Activated naive CD4-positive, alpha-beta T cell treated with anti-CD3 and anti-CD28 coated beads for 36 hours (primary cell): ENCODE measurements at regions not wholly inside any gene's neighbourhood (a gene's known extent, or its start where the extent isn't known, plus 50 kb on each side); places are given as distances from the start of the nearest gene placed in this dataset.
"Not testable (repeated sequence)": the region's sequence is repeated elsewhere in the genome, so short reads cannot be mapped to it uniquely, and the experiment has no call there.

Source experiments
- CTCF ChIA-PET: fragments of 350-600 bp; sonication (Branson Sonifier 250); formaldehyde crosslinking; loops from one replicate; lab custom pipeline; 2021; ENCODE audit warnings: antibody characterized with exemption; lab: Charles Lee
- DNase-seq: peaks from one replicate; pipeline ENCODE4 v3.0.0-alpha.2; 2020
- H3K27ac Mint-ChIP-seq: one replicate; pipeline ENCODE4 v1.8.0; 2021; ENCODE audit warnings: mild to moderate bottlenecking, mixed read lengths
- H3K27me3 Mint-ChIP-seq: one replicate; pipeline ENCODE4 v1.8.0; 2021; ENCODE audit warnings: low read depth, mixed read lengths
- H3K36me3 Mint-ChIP-seq: one replicate; pipeline ENCODE4 v1.8.0; 2021; ENCODE audit warnings: low read depth, mixed read lengths
- H3K4me1 Mint-ChIP-seq: one replicate; pipeline ENCODE4 v1.8.0; 2021; ENCODE audit warnings: low read depth, mixed read lengths
- H3K4me3 Mint-ChIP-seq: one replicate; pipeline ENCODE4 v1.8.0; 2021; ENCODE audit warnings: mild to moderate bottlenecking, moderate library complexity, mixed read lengths
- H3K9me3 Mint-ChIP-seq: one replicate; pipeline ENCODE4 v1.8.0; 2021; ENCODE audit warnings: mixed read lengths
- intact Hi-C: fragments of 100-400 bp; cut with micrococcal nuclease; formaldehyde crosslinking; loops from one replicate; pipeline ENCODE4 v1.15.1; 2023

DNA sequence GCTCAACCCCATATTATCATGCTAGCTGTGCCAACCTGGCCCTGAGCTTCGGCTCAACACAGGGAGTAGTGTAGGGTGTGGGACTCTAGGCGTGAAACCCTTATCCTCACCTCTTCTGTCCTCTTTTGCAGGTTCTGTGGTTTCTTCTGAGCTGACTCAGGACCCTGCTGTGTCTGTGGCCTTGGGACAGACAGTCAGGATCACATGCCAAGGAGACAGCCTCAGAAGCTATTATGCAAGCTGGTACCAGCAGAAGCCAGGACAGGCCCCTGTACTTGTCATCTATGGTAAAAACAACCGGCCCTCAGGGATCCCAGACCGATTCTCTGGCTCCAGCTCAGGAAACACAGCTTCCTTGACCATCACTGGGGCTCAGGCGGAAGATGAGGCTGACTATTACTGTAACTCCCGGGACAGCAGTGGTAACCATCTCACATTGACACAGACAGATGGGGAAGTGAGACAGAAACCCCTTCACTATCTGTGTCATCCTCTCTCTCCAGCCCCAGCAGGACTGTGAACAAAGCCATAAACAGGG lies 76.4 kb downstream of the GGTLC2 start:
- Mint-ChIP-seq H3K4me1 (peaks cover 26% of the 10 kb centered on the region), H3K4me3 (no peak overlapping the region), H3K9me3 (no peaks in the 10 kb centered on the region), H3K36me3 (no peaks in the 10 kb centered on the region), H3K27ac (no peak overlapping the region), H3K27me3 (peaks cover 2% of the 10 kb centered on the region)
- no peak for DNase-seq
- CTCF ChIA-PET: interaction anchor here (0.5 to 1.6 kb wide), 11 partner anchors 12 to 235 kb away, joined by 3 to 9 read pairs (median 3); no protein-coding TSS in a partner anchor
- intact Hi-C loops: no loop called here

DNA sequence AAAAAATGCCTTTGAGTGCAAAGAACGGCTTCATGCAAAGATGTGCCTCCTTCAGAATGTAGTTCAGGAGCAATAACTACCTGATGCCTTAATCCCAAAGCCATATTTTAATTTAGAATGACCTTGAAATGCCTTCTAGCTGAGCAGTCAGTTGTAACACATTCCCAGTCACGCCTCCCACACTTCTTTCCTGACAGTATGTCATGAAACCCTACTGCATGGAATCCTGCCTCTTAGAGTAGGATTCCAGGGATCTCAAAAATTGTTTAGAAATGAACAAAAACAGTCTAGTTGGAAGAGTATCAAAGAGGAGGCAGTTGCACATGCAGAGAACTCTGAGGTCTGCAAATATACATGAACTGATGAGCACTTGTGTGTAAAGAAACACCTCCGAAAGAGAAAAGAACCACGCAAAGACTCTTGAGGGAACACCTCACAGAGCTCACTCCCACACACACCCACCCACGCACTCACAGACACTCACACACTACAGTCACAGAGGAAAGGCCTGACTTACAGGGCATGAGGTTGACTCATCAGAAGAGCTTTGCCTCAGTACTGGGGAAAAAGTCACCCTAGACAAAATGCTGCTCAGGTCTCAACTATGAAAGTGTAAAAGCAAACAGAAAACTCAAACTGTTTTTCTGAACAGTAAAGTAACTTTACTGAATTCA lies 77.4 kb downstream of the GGTLC2 start:
- DNase-seq: peak; percentile 64
- Mint-ChIP-seq H3K27ac (no peak overlapping the region), H3K36me3 (no peaks in the 10 kb centered on the region), H3K27me3 (peaks cover 2% of the 10 kb centered on the region), H3K4me1 (peaks cover 26% of the 10 kb centered on the region), H3K9me3 (no peaks in the 10 kb centered on the region), H3K4me3 (no peak overlapping the region)
- CTCF ChIA-PET: interaction anchor here (1.1 to 1.3 kb wide), 4 partner anchors 30 to 234 kb away, joined by 3 to 4 read pairs (median 3); no protein-coding TSS in a partner anchor
- intact Hi-C loops: no loop called here

DNA sequence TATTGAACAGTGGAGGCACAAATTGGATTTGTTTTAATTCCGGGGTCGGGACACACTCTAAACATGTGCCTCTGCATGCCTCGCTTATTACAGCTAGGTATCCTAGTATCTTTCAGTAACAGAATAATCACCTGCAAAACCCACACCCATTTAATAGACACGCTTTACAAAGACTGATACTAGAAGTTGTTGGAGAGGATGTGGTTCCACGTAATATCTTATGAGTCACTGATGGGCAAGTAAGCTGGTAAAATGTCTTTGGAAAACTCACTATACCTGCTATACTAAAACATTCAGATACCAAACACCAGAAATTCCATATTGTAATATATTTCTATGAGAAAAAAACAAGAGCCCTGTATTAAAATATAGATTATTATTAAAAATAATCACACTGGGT lies 84.0 kb downstream of the GGTLC2 start:
- intact Hi-C loops: no loop called here
- no peak overlapping the region for H3K27ac Mint-ChIP-seq
- no peaks in the 10 kb centered on the region for H3K4me1 Mint-ChIP-seq
- no peaks in the 10 kb centered on the region for H3K36me3 Mint-ChIP-seq
- peaks cover 3% of the 10 kb centered on the region for H3K27me3 Mint-ChIP-seq
- no peaks in the 10 kb centered on the region for H3K9me3 Mint-ChIP-seq
- DNase-seq: no peak
- CTCF ChIA-PET: no interaction called here
- no peak overlapping the region for H3K4me3 Mint-ChIP-seq

DNA sequence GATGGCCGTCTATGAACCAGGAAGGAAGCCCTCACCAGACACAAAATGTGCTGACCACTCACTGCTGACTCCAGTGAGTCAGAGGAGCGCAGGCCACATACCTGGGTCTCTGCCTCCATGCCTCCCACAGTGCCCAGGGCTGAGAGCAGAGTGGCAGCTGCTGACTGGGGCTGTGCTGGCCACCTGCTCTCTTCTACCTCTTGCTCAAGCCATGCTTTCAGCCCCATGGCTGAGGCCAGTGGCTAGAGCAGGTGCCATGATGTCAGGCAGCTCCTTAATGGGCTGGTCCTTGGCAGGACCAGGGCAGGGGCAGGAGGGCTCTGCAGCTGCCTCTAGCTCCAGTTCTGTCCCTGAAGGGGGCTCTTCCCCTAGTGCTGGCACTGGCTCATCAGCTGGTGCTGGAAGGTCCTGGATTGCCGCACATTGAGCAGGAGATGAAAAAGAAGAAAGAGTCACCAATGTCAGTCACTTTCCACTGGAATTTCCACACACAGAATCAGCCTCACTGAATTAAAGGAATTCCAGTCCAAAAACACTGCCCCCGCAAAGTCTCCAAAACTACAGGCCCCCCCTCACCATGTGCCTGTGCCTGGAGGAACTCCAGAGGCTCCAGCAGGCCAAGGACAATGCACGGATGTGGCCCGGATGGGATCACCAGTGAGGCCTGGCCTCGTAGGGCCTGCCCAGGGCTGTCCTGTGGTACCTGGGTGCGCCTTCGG lies 86.4 kb downstream of the GGTLC2 start:
- no peak overlapping the region for H3K27ac Mint-ChIP-seq
- intact Hi-C loops: no loop called here
- no peaks in the 10 kb centered on the region for H3K36me3 Mint-ChIP-seq
- no peaks in the 10 kb centered on the region for H3K9me3 Mint-ChIP-seq
- no peak for DNase-seq
- peaks cover 3% of the 10 kb centered on the region for H3K27me3 Mint-ChIP-seq
- H3K4me3 Mint-ChIP-seq: no peak overlapping the region
- CTCF ChIA-PET: no interaction called here
- H3K4me1 Mint-ChIP-seq: no peaks in the 10 kb centered on the region

DNA sequence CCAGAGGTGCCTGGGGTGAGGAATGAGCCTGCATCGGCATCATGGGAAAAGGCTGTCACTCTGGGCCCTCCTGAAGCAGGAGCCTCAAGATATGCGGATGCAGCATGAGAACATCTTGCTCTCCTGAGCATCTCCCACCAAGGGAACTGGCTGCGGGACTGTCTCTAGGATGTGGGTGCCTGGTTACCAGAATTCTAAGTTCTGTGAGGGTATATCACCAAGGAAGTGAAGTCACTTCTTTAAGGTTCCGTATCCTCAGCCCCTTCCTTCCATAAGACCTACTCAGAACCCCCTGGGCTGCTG lies 86.9 kb downstream of the GGTLC2 start:
- Mint-ChIP-seq H3K27ac (no peak overlapping the region), H3K4me1 (no peaks in the 10 kb centered on the region), H3K27me3 (peaks cover 3% of the 10 kb centered on the region), H3K36me3 (no peaks in the 10 kb centered on the region), H3K9me3 (no peaks in the 10 kb centered on the region), H3K4me3 (no peak overlapping the region)
- CTCF ChIA-PET: no interaction called here
- intact Hi-C loops: no loop called here
- DNase-seq: no peak

DNA sequence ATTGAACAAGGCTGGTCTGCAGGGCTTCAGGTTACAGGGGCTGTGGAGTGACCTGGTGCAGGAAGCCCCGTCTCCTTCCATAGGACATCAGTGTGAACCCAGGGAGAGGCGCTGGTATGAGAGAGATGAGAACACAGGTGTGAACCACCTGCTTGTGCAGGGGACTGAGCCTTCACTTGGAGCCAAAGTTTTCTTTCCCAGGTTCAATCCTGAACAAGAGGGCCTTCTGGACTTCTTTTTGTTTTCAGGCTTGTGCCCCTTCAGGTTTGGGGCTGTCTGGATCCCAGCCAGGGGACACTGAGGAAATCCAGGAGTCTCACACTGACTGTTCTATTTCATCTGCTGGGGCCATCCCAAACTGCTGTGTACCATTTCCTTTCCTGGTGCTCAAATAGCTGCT lies 88.6 kb downstream of the GGTLC2 start:
- CTCF ChIA-PET: not testable (repeated sequence)

DNA sequence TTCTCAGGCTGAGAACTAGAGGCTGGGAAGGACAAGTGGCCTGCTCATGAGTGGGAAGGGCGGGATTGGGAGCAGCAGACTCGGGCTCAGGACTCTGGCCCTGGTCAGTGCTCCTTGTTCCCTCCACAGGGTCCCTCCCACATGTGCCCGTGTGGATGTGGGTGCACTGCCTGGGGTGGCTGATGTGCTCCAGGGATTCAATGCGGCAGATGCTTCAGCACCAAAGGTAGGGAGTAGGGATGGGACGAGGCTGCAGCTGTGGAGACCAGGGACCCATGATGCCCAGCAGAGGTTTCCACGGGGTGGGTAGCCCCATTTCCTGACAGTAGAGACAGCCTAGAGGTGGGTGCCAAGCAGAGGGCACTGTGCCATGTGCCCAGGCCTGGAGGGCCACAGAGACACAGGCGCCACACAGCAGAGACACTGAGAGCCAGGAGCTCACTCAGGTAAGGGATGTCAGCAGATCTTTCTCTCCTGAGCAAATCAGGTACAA lies 89.5 kb downstream of the GGTLC2 start:
- Mint-ChIP-seq H3K27me3 (peaks cover 3% of the 10 kb centered on the region), H3K9me3 (no peaks in the 10 kb centered on the region), H3K4me3 (no peak overlapping the region), H3K27ac (no peak overlapping the region), H3K4me1 (no peaks in the 10 kb centered on the region), H3K36me3 (no peaks in the 10 kb centered on the region)
- CTCF ChIA-PET: no interaction called here
- DNase-seq: no peak
- intact Hi-C loops: no loop called here

More for the DNA sequence above, 88.6 kb downstream of the GGTLC2 start:
- H3K27me3 Mint-ChIP-seq, H3K36me3 Mint-ChIP-seq, H3K4me1 Mint-ChIP-seq, H3K27ac Mint-ChIP-seq, H3K4me3 Mint-ChIP-seq, H3K9me3 Mint-ChIP-seq, intact Hi-C loops, DNase-seq: not testable (repeated sequence)

DNA sequence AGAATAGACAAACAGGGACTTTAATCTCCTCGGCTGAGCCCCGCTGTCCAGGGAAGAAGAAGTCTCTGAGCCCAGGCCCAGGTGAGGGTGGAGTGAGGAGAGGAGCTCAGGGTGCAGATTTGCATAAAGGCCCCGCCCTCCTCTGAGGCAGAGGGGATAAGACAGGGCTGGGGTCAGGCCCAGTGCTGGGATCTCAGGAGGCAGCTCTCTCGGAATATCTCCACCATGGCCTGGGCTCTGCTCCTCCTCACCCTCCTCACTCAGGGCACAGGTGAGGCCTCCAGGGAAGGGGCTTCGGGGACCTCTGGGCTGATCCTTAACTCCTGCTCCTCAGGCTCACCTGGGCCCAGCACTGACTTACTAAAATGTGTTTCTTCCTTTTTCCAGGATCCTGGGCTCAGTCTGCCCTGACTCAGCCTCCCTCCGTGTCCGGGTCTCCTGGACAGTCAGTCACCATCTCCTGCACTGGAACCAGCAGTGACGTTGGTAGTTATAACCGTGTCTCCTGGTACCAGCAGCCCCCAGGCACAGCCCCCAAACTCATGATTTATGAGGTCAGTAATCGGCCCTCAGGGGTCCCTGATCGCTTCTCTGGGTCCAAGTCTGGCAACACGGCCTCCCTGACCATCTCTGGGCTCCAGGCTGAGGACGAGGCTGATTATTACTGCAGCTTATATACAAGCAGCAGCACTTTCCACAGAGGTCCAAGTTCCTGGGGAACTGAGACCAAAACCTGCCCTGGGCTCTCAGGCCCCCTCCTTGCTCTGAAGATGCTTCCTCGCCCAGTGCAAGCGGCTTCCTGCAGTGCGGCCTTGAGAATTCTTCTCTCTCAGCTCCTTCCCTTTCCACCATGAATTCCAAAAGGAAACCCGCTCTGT lies 90.2 kb downstream of the GGTLC2 start:
- H3K9me3 Mint-ChIP-seq, intact Hi-C loops, H3K27ac Mint-ChIP-seq, H3K36me3 Mint-ChIP-seq, H3K4me1 Mint-ChIP-seq, DNase-seq, H3K27me3 Mint-ChIP-seq, H3K4me3 Mint-ChIP-seq: not testable (repeated sequence)
- CTCF ChIA-PET: interaction anchor here (1.4 kb wide), 1 partner anchor 37 kb away, joined by 4 read pairs; no protein-coding TSS in a partner anchor

DNA sequence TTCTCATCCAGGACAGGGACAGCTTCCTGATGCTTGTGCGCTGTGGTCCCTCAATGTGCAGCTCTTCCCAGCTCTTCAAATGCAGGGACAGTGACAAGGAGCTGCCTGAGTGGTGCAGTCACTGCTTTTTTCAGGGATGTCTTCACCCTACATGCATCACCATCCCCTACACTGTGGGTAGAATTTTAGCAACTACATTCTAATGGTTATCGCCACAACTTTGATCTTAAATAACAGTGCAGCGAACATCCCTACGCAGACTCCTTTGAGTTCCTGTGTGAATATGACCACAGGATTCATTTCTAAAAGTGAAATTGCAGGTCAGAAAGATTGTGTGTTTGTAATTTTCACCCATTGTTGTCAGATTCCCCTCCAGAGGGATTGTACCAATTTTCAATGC lies 90.9 kb downstream of the GGTLC2 start:
- CTCF ChIA-PET: interaction anchor here (1.4 kb wide), 1 partner anchor 37 kb away, joined by 4 read pairs; no protein-coding TSS in a partner anchor
- H3K4me3 Mint-ChIP-seq, DNase-seq, H3K4me1 Mint-ChIP-seq, H3K36me3 Mint-ChIP-seq, H3K9me3 Mint-ChIP-seq, intact Hi-C loops, H3K27ac Mint-ChIP-seq: not testable (repeated sequence)
- H3K27me3 Mint-ChIP-seq: peaks cover 10% of the 10 kb centered on the region

DNA sequence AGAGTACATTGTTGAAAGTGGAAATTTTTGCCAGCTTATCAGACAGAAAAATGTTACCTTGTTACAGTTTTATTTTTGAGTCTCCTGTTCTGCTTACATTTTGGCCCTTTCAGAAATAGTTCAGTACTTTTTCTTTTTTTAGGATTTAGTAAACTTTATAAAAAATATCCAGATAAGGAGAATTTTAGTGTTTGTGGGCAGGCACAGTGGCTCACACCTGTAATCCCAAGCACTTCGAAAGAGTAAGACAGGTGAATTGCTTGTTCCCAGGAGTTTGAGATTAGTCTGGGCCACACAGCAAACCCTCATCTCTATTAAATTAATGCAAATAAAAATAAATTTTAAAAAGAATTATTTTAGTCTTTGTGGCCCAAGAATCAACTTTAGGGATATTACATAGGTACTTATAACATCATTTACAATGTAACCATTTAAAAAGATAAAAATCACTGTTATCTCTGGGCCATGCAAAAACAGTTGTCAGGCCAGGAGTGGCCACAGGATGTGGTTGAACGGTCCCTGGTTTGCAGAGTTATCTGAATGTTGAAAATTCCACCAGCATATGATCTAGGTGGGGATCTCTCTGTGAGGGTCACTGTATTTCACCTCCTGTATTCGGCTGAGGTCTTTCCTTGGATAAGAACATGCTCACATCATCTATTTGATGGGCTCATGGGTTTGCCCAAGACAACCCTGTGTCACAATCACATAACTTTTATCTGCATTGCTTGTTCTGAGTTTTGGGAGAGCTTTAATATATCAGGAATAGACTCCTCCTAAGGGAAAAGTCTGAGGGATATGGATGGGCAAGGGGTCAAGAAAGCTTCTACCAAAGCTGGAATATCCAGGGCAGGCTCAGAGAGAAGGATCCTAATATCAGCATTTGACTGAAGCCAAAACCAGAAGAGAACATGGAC lies 91.5 kb downstream of the GGTLC2 start:
- no peaks in the 10 kb centered on the region for H3K9me3 Mint-ChIP-seq
- no peaks in the 10 kb centered on the region for H3K4me1 Mint-ChIP-seq
- DNase-seq: no peak
- no peaks in the 10 kb centered on the region for H3K36me3 Mint-ChIP-seq
- H3K27me3 Mint-ChIP-seq: peaks cover 13% of the 10 kb centered on the region
- H3K4me3 Mint-ChIP-seq: no peak overlapping the region
- H3K27ac Mint-ChIP-seq: no peak overlapping the region
- CTCF ChIA-PET: interaction anchor here (1.4 kb wide), 1 partner anchor 36 kb away, joined by 4 read pairs; no protein-coding TSS in a partner anchor
- intact Hi-C loops: no loop called here

DNA sequence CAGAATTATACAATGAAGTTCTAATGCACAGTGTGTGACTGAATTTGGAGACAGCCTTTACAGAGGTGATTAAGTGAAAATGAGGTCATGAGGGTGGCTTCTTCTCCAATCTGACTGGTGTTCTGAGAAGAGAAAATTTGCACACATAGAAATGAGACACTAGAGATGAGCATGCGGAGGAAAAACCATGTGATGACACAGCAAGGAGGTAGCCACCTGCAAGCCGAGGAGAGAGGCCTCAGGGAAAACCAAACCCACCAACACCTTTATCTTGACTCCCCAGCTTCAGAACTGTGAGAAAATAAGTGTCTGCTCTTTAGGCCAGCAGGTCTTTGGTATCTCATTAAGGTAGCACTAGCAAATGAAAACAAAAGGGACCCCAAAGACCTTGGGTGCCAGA lies 93.2 kb downstream of the GGTLC2 start:
- intact Hi-C loops: no loop called here
- no peaks in the 10 kb centered on the region for H3K4me1 Mint-ChIP-seq
- no peaks in the 10 kb centered on the region for H3K36me3 Mint-ChIP-seq
- no peaks in the 10 kb centered on the region for H3K9me3 Mint-ChIP-seq
- H3K27ac Mint-ChIP-seq: no peak overlapping the region
- CTCF ChIA-PET: no interaction called here
- H3K27me3 Mint-ChIP-seq: peaks cover 13% of the 10 kb centered on the region
- no peak for DNase-seq
- no peak overlapping the region for H3K4me3 Mint-ChIP-seq
